Islet precursor cell (in vitro differentiated cells): ENCODE measurements at regions not wholly inside any gene's neighbourhood (a gene's known extent, or its start where the extent isn't known, plus 50 kb on each side); places are given as distances from the start of the nearest gene placed in this dataset.

Experiments
- DNase-seq: peaks from one replicate; pipeline ENCODE4 v3.0.0-alpha.2; 2018

DNA sequence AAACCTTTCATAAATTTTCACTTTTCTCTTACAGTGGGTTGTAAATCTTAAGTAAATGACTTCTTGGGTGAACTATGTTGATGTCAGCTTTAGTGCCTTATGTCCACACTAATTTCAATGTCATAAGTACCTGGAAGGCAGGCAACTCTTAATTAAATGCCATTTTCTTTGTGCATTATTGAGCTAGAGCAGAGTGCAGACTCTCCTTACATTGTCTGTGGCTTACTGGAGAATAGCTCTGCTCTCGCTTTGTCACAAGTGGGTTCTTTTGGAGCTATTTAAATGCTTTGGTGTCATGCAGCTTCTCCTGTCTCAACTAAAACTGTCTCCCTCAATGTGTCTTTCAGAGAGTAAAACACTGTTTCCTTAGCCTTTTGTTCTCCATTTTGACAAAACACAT lies 411.6 kb downstream of the STIM2 start:
- no peak for DNase-seq

DNA sequence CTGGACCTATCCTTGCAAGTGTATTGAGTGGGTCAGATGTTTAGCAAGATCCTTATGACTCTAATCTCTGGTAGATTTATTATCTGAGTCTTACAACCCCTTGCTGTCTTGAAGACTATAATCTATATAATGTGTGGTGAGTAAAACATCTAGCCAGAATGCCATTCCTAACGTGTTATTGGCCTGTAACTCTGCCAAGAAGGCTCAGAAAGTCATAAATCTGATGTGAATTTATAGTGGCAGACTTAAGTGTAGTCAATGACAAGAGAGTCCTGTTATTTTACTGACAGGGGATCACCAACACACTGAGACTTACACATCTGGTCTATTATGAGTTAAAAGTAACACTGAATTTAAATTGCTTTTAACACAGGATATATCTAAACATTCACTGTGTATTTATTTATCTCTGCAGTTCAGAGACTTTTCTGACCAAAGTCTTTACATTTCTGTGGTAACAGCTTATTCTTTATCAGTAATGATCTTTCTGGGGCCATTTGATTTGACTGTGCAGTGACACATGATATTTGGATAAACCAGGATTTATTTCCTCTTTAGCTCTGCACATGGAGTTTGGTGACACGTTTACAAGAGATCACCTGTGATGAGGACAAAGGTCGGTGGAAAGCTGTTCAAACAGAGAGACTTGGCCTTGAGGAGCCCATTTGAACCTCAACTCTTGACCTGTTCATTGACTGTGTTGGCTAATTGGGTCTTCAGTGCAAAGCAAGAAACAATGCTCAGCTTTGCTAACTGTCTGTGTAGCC lies 415.8 kb downstream of the STIM2 start:
- DNase-seq, result no peak

DNA sequence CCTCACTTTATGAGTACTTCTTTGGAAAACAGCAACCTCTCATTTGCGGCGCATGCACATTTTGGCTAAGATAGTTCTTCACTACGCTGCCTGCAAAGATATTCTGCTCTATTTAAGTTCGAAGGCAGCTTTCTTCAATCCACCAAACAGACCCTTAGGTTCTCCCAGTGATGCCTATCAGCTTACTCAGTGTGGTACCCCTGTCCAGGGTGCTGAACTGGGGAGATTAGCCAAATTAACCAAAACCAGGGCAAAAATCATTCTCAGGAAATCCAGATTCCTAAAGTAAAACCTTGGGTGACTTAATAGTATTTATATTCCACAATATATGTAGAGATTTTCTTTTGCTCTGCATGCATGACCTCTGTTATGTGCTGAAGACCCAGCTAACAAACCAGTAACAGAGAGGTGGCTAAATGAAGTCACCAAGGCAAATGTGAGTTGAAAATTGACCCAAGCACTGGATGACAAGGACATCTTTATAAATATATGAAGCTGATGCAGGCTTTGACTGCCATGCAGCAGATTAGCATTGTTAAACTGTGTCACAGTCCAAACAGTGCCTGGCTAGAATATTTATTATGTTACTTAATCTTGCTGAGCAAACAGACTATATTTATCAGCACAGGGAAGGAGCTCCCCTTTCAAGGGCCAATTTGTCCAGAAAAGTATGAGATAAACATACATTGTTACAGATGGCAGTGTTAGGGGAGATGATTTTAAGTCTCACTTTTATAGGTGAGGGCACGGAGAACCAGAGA lies 418.2 kb downstream of the STIM2 start:
- DNase-seq, result peak; percentile 68

GRCh38 chr4:27288496-27288895 lies 427.9 kb downstream of the STIM2 start:
- DNase-seq, result no peak

DNA sequence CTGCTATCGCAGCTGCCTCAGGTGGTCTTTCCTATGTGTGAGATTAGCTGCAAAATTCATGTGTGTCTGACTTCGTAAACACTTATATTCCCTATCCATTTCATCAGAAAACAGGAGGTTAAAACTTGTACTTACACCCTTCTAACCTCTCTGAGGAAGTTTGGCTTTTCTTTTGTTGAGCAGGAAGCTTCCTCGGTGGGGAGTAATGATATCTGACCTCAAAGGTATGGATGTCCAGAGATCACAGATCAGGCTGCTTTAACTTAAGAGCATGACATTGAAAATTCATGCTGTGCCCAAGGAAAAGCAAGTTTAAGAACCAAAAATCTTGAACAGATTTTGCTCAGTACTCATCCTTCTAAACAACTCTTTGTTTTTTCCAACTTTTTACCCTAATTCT lies 429.1 kb downstream of the STIM2 start:
- no peak for DNase-seq

DNA sequence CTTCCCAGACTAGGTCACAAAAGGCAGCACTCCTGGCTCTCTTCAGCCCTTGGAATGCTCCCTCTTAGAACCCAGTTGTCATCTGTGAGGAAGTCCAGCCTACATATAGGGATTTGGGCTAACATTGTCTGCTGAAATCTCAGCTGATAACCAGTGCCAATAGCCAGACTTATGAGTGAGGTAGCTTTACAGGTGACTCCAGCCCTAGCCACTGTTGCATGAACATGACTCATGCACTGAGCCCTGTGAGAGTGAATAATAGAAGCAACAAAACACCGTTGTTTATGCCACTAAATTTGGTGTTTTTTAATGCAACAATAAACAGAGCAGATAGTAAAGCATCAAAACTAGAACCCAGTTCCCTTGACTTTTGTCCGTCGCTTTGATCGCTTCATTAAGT lies 433.2 kb downstream of the STIM2 start:
- no peak for DNase-seq

- no peak for DNase-seq
Measured at GRCh38 chr4:27304751-27305150, 444.1 kb downstream of the STIM2 start.

DNA sequence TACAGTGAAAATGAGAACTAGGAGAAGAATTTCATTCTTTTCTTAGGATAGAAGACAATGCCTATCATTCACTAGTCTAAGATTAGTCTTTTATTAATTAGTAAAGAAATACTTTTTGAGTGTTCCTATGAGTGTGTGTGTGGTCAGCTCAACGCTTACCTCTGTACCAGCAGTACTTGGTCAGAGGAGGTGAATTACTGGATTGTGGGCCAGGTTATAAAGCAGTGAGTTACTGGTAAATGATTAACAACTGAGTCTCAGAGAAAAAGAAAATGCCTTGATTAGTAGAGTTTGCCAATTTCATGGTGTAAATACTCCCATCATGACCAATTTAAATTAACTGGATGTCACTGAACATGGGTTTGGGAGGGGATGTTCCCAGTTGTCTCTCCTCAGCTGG lies 444.6 kb downstream of the STIM2 start:
- DNase-seq, result no peak

DNA sequence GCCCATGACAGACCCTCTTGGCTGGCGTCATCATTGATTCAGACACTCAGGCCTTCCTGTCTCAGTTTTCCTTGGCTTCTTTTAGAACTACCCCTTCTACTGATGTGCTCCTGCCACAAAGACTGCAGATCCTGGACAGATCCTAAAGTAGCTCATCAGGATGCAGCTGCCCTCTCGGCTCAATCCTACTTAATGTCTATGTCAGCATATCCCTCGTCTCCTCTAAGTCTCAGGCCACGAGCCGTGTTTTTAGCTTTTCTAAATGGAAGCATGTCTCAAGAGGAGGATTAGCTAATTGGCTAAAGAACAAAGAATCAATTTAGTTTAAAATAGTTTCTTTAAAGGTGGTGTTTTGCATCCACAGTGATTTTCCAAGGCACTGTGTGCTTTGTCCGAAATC lies 447.7 kb downstream of the STIM2 start:
- DNase-seq, result no peak

DNA sequence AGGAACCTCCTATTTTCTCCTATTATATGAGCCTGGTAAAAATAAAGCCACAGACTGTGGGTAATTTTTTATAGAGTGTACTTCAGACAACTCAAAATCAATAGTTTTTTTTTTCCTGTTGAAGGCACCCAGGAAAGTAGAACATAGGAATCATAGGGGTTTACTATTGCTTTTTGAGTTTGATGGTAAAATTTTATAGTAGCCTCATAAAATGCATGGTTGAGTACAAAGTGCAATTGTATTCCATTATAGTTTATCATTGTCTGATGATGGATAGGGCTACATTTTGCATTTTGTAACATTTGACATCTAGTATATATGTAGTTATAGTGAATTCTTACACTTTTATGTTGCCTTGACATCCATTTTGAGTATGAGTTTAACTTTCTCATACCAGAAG lies 455.0 kb downstream of the STIM2 start:
- DNase-seq, result no peak

DNA sequence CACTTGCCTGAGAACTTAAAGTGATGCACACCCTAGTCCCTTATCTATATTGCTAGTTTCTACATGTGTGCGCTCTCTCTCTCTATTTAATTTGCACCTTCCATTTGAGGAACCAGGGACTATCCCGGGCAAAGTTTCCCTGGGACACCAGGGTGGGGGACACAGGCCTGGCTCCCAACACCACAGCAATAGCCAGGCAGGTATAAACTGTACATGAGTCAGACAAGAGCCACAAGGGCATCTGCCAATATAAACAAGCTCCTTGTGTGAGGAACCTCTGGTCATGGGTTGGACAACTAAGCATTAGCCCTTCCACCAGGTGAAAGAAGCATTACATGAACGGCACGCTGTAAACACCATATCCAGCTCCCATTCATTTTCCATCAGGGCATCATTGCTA lies 455.5 kb downstream of the STIM2 start:
- DNase-seq, result no peak

DNA sequence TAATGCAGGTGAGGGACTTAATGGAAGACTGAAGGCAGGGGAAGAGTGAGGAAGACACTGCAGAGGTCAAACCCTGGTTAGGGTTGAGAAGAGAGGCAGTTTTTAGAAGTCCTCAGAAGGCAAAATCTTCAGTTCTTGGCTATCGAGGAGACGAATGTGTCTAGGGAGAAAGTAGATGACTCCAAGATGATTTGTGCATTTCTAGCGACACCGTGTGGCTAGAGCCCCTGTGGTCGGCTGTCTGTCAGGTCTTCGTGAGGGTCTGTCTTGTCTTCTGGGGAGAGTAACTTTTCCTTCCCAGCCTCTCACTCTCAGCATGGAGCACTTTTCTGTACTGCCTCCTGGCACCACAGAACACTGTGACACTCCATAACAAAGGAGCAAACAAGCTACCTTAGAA lies 458.1 kb downstream of the STIM2 start:
- peak; percentile 82 for DNase-seq

- DNase-seq, result no peak
Measured at GRCh38 chr4:27326991-27327390, 466.4 kb downstream of the STIM2 start.

DNA sequence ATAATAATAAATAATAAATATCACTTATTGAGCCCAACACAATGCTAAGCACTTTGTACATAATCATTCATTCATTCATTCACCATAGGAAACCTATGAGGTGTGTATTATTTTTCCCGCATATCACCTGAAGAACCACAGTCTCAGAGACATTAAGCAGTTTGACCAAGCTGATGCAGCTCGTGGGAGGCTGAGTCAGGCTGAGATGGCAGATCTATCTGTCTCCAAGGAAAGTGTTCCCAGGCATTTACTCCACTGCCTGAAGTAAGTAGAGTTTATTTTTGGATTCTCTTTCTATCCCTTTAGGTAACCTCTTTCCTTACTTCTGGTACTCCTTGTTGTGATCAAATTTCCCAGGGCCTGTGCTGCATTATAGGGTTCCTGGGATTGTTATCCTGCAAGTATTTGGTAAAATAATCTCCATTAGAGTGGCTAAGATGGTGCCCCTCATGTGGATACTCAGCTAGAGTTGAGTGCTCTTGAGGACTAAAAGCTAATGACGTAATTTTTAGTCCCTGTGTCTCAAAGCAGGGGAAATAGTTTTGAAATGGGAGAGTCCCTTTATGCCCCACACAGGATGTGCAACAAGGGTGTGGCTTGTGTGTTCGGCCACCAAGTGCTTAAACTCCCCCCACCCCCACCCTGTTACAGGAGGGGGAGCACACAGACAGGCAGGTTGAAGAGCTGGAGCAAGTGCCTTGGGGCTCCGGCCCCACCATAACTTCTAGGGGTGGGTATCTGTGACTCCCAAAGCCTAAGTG lies 467.0 kb downstream of the STIM2 start:
- DNase-seq, result no peak

DNA sequence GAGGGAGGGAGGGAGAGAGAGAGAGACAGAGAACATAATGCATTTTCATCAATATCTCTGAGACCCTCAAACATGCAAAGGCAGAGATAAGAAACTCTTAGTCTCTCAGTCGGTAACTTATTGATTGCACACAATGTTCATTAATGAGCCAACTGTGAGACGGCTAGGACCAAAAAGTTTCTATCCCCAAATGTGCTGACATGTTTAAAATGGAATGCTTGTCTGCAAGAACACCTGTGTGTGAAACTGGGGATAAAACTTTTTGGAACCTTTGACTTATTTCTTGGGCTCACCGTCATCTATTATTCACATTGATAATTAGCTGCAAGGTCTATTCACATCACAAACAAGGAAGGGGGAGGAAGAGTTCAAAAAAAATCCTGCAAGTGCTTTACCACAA lies 477.9 kb downstream of the STIM2 start:
- no peak for DNase-seq

DNA sequence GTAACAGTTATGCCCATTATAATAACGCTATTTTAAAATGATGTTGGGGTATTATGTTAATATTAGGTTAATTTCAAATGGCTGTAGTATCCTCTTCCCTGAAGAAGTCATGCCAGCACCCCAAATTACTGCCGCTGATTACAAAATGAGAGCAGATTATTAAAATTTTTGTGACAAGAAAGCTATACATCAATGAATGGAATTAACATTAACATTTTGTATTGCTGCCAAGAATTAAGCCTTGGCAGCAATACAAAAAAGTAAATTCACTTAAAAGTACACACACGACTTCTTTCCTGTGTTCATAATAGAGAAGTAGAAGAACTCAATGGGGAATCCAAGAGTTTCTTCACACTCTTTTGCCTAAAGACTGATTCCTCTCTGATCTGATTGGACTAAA lies 482.8 kb downstream of the STIM2 start:
- DNase-seq, result no peak

GRCh38 chr4:27350161-27350560 lies 489.5 kb downstream of the STIM2 start:
- DNase-seq, result no peak

- DNase-seq, result no peak
Measured at GRCh38 chr4:27357283-27357682, 496.6 kb downstream of the STIM2 start.

- no peak for DNase-seq
Measured at GRCh38 chr4:27358269-27358668, 497.6 kb downstream of the STIM2 start.

DNA sequence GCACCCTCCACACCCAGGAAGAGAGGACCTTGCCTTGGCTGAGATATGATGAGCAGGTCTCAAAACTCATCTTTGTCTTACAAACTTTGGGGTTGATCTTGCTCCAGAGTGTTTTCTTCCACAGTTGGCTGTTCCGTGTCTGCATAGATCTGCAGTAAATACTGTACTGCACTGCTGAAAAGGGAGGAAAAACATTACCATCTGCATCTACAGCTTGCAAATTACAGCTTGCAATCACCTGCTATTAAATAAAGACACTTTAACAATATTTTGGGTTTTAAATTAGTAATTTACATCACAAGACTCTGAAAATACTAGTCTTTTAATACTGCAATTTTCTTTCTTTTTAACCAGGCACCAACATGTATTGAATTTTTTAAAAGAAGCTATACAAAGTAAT lies 499.5 kb downstream of the STIM2 start:
- DNase-seq, result no peak

DNA sequence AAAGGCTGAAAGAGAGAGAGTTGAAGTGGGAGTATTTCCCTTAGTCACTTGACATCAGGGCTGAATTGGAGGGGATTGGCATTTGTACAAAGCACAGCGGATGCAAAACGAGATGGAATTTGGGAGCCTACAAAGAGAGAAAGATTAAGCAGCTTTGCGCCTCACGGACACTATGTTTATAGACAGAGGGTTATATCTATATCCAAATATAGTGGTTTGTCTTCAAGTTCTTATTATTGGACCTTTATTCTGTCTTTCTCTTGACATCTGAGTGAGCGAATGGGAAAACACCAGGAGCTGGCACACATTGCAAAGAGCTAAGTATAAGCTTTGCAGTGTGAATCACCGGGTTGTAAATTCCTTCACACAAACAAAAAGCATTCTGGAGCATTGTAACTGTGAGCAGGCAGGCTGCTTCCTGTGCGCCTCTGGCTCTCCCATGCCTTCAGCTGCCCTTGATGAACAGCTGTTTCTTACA lies 500.2 kb downstream of the STIM2 start:
- DNase-seq, result peak; percentile 93

DNA sequence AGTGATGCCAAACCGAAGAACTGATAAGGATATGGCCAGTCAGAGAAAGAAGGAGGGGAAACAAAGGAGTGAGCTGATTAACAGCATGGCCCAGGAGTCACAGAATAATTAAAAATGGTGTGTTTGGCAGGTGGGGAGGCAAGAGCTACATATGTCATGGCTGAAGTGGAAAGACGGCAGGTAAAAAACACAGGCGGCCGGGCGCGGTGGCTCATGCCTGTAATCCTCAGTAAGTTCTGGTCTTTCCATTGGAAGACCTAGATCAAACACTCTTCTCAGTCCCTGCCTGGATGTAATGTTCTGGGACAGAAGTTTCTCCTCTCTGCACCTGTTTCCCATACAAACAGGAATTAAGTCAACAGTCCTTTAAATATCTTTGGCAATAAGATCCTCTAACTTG lies 503.9 kb downstream of the STIM2 start:
- no peak for DNase-seq

DNA sequence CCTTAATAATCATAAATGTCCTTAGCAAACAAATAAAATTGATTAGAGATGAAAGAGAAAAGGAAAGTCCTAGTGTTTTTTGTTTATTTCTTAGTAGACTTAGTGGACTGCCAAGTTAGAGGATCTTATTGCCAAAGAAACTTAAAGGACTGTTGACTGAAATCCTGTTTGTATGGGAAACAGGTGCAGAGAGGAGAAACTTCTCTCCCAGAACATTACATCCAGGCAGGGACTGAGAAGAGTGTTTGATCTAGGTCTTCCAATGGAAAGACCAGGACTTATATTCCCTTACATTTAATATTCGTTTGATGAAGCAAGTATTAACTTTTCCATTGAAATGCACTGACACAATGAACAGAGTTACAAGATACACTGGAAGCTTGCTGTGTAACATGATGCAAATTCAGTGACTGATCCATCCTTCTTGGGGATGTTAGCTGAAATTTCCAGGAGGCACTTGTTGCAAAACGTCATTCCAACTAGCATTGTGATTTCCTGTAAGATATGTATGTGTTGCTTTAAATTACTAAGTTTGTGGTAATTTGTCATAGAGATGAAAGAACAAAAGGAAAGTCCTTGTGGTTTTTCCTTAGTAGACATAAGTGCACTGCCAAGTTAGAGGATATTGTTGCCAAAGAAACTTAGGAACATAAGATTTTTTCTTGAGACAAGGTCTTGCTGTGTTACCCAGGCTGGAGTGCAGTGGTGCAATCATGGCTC lies 505.6 kb downstream of the STIM2 start:
- no peak for DNase-seq
